Suprapubic skin (tissue), 4 donors: ENCODE measurements at regions not wholly inside any gene's neighbourhood (a gene's known extent, or its start where the extent isn't known, plus 50 kb on each side); places are given as distances from the start of the nearest gene placed in this dataset.

Experiments
- CTCF ChIP-seq, 2 donors: fragments of 200-600 bp in 1 of 2; fragments of 450-650 bp in 1 of 2; sonication (generic) in 1 of 2; IDR thresholded peaks; one replicate each; pipeline ENCODE4 v1.5.1; 2016 to 2019; ENCODE audit warnings: antibody characterized with exemption in 2 of 2, mild to moderate bottlenecking in 1 of 2, moderate library complexity in 1 of 2
- POLR2A ChIP-seq, 2 donors: fragments of 450-650 bp; IDR thresholded peaks; one replicate each; pipeline ENCODE4 v1.6.1; 2017; ENCODE audit warnings: antibody characterized with exemption in 2 of 2, mild to moderate bottlenecking in 2 of 2, moderate library complexity in 2 of 2
- POLR2AphosphoS5 ChIP-seq, 3 donors: sonication (generic); formaldehyde crosslinking; IDR thresholded peaks; one replicate each; pipeline ENCODE4 v1.6.1; 2017; ENCODE audit warnings: antibody characterized with exemption in 3 of 3

- TF ChIP-seq POLR2AphosphoS5 (IDR thresholded peaks at IDR 0.05): no peak
- TF ChIP-seq CTCF (IDR thresholded peaks at IDR 0.05): no peak
- no peak for TF ChIP-seq POLR2A (IDR thresholded peaks at IDR 0.05)
These were observed 78.1 kb upstream of the CD93 start for GRCh38 chr20:23164176-23164601.
